ENCODE measurements at regions not wholly inside any gene's neighbourhood (a gene's known extent, or its start where the extent isn't known, plus 50 kb on each side); places are given as distances from the start of the nearest gene placed in this dataset.

- Histone ChIP-seq H3K56ac (ENCODE audit: insufficient read length, low read depth, low read length) (no peak overlapping the region), H2AFZ (ENCODE audit: low read length) (no peak overlapping the region), H3K4me2 (ENCODE audit: insufficient read depth, insufficient read length, low read length) (no peak overlapping the region), H3K27ac (ENCODE audit: insufficient read length, low read depth, low read length) (no peak overlapping the region), H3K27me3 (ENCODE audit: insufficient read depth, low read length) (peaks cover 2% of the 10 kb centered on the region; the same call in 1 of the 2 replicates), H2BK12ac (ENCODE audit: insufficient read length, low read depth, low read length) (no peak overlapping the region), H3K4ac (ENCODE audit: low read depth, low read length) (no peak overlapping the region), H3K9ac (ENCODE audit: extremely low read depth, insufficient read length, low read length) (no peak overlapping the region), H3K9me3 (ENCODE audit: control insufficient read depth, low read depth, low read length) (no peaks in the 10 kb centered on the region), H3K23ac (ENCODE audit: insufficient read length, low read depth, low read length) (no peak overlapping the region), H2BK5ac (ENCODE audit: insufficient read length, low read length) (no peak overlapping the region), H3K4me1 (ENCODE audit: insufficient read depth, low read length) (no peaks in the 10 kb centered on the region; the same call in 1 of the 2 replicates), H2BK15ac (ENCODE audit: low read depth, low read length) (no peak overlapping the region), H3K79me2 (ENCODE audit: insufficient read depth, low read length) (no peaks in the 10 kb centered on the region), H4K20me1 (ENCODE audit: control insufficient read depth, insufficient read depth, insufficient read length) (no peaks in the 10 kb centered on the region), H4K8ac (replicated peaks; ENCODE audit: insufficient read length, low read depth, low read length) (no peak overlapping the region), H3K18ac (ENCODE audit: insufficient read length, low read depth, low read length) (no peak overlapping the region), H4K91ac (ENCODE audit: insufficient read length, low read depth, low read length) (no peak overlapping the region), H2BK20ac (ENCODE audit: low read depth, low read length, poor library complexity, severe bottlenecking) (no peak overlapping the region), H2BK120ac (ENCODE audit: low read depth, low read length, poor library complexity, severe bottlenecking) (no peak overlapping the region), H3K79me1 (ENCODE audit: insufficient read depth, low read depth, low read length, poor library complexity, severe bottlenecking) (no peaks in the 10 kb centered on the region), H4K5ac (ENCODE audit: insufficient read length, low read depth, low read length) (no peak overlapping the region), H3T11ph (ENCODE audit: low read length) (no peak overlapping the region), H3K23me2 (ENCODE audit: insufficient read length, low read depth, low read length, poor library complexity, severe bottlenecking) (no peaks in the 10 kb centered on the region), H3K14ac (ENCODE audit: insufficient read depth, low read length) (no peak overlapping the region; the same call in 1 of the 2 replicates), H2AK5ac (ENCODE audit: insufficient read length, low read length) (no peak overlapping the region)
- DNase-seq, result peak; percentile 84
- H3K4me1 Mint-ChIP-seq, result peaks cover 18% of the 10 kb centered on the region in 2 experiments
- H3K4me3 Mint-ChIP-seq, result no peak overlapping the region
- no CpG with 5 or more reads among the region's 14 CpGs for WGBS (ENCODE audit: extremely low coverage, insufficient read length, low lambda C conversion rate)
- H3K36me3 Mint-ChIP-seq (ENCODE audit: insufficient read depth in 1 of 3, low read depth in 3 of 3), result peaks cover 0 to 12% (median 2%) of the 10 kb centered on the region in 3 experiments; a peak in 5 of 7 replicates
- peaks cover 12% of the 10 kb centered on the region in 2 experiments for H3K9me3 Mint-ChIP-seq
- TF ChIP-seq CTCF (conservative IDR thresholded peaks at IDR 0.05), result peak; percentile 90
- H3K27ac Mint-ChIP-seq, result no peak overlapping the region; a peak in 1 of 7 replicates
- H3K27me3 Mint-ChIP-seq (ENCODE audit: low read depth), result no peaks in the 10 kb centered on the region
Measured at GRCh38 chr9:16191691-16192402, 639.0 kb downstream of the CCDC171 start.
